ENCODE measurements at regions not wholly inside any gene's neighbourhood (a gene's known extent, or its start where the extent isn't known, plus 50 kb on each side); places are given as distances from the start of the nearest gene placed in this dataset.
"Not testable (repeated sequence)": the region's sequence is repeated elsewhere in the genome, so short reads cannot be mapped to it uniquely, and the experiment has no call there.

GRCh38 chr17:45672792-45673191 is 111.3 kb upstream of the CRHR1 start:
- intact Hi-C loops (cut with micrococcal nuclease): no loop called here
- DNase-seq: no peak
- ATAC-seq: no peak

- intact Hi-C loops (cut with micrococcal nuclease); ATAC-seq: not testable (repeated sequence)
Observed at GRCh38 chr17:45673759-45674158, 110.4 kb upstream of the CRHR1 start.

GRCh38 chr17:45675012-45675411 is 109.1 kb upstream of the CRHR1 start:
- DNase-seq: no peak
- no peak for ATAC-seq
- intact Hi-C loops (cut with micrococcal nuclease): no loop called here

More at GRCh38 chr17:45673759-45674158, 110.4 kb upstream of the CRHR1 start:
- DNase-seq: not testable (repeated sequence)

- ATAC-seq: no peak
- no peak for DNase-seq
- intact Hi-C loops (cut with micrococcal nuclease): no loop called here
Observed at GRCh38 chr17:45675892-45676291, 108.2 kb upstream of the CRHR1 start.

GRCh38 chr17:45676695-45677094 is 107.4 kb upstream of the CRHR1 start:
- ATAC-seq (no peak), DNase-seq (no peak)
- intact Hi-C loops (cut with micrococcal nuclease): no loop called here

- no peak for ATAC-seq
- DNase-seq: no peak
- intact Hi-C loops (cut with micrococcal nuclease): no loop called here
Observed at GRCh38 chr17:45677770-45678169, 106.3 kb upstream of the CRHR1 start.

- ATAC-seq (no peak), DNase-seq (no peak)
- intact Hi-C loops (cut with micrococcal nuclease): no loop called here
Observed at GRCh38 chr17:45679426-45679825, 104.7 kb upstream of the CRHR1 start.

GRCh38 chr17:45680360-45680759 is 103.8 kb upstream of the CRHR1 start:
- DNase-seq (no peak), ATAC-seq (no peak)
- intact Hi-C loops (cut with micrococcal nuclease): no loop called here

- no peak for DNase-seq
- ATAC-seq: no peak
- intact Hi-C loops (cut with micrococcal nuclease): no loop called here
Observed at GRCh38 chr17:45681706-45682105, 102.4 kb upstream of the CRHR1 start.

- no peak for ATAC-seq
- DNase-seq: no peak
- intact Hi-C loops (cut with micrococcal nuclease): no loop called here
Observed at GRCh38 chr17:45686250-45686649, 97.9 kb upstream of the CRHR1 start.

GRCh38 chr17:45687594-45687993 is 96.5 kb upstream of the CRHR1 start:
- ATAC-seq (no peak), DNase-seq (no peak)
- intact Hi-C loops (cut with micrococcal nuclease): no loop called here

- intact Hi-C loops (cut with micrococcal nuclease): no loop called here
- no peak for DNase-seq
- no peak for ATAC-seq
Observed at GRCh38 chr17:45688353-45688752, 95.8 kb upstream of the CRHR1 start.

- ATAC-seq: no peak
- intact Hi-C loops (cut with micrococcal nuclease): no loop called here
- no peak for DNase-seq
Observed at GRCh38 chr17:45688820-45689219, 95.3 kb upstream of the CRHR1 start.

GRCh38 chr17:45689451-45689850 is 94.7 kb upstream of the CRHR1 start:
- no peak for ATAC-seq
- intact Hi-C loops (cut with micrococcal nuclease): no loop called here
- DNase-seq: no peak

- intact Hi-C loops (cut with micrococcal nuclease): no loop called here
- DNase-seq (no peak), ATAC-seq (no peak)
Observed at GRCh38 chr17:45690625-45691275, 93.4 kb upstream of the CRHR1 start.

GRCh38 chr17:45692661-45693060 is 91.5 kb upstream of the CRHR1 start:
- ATAC-seq (no peak), DNase-seq (no peak)
- intact Hi-C loops (cut with micrococcal nuclease): no loop called here

- intact Hi-C loops (cut with micrococcal nuclease): no loop called here
- no peak for ATAC-seq
Observed at GRCh38 chr17:45693792-45694191, 90.3 kb upstream of the CRHR1 start.

GRCh38 chr17:45696442-45696841 is 87.7 kb upstream of the CRHR1 start:
- DNase-seq (no peak), ATAC-seq (no peak)
- intact Hi-C loops (cut with micrococcal nuclease): no loop called here

More at GRCh38 chr17:45693792-45694191, 90.3 kb upstream of the CRHR1 start:
- no peak for DNase-seq

GRCh38 chr17:45697076-45697475 is 87.0 kb upstream of the CRHR1 start:
- DNase-seq (no peak), ATAC-seq (no peak)
- intact Hi-C loops (cut with micrococcal nuclease): no loop called here

- intact Hi-C loops (cut with micrococcal nuclease): loop anchor here (10.0 kb wide), 1 partner anchor 54 kb away; no protein-coding TSS in a partner anchor
- ATAC-seq: no peak
- no peak for DNase-seq
Observed at GRCh38 chr17:45700171-45701090, 83.7 kb upstream of the CRHR1 start.

Data from left ventricle myocardium superior (tissue), 1 donor.